HCT116 (cell line): ENCODE measurements at regions not wholly inside any gene's neighbourhood (a gene's known extent, or its start where the extent isn't known, plus 50 kb on each side); places are given as distances from the start of the nearest gene placed in this dataset.

Experiments used
- ATAC-seq: fragments of 200-7000 bp; cut with Tn5 transposase; 2 replicates; pipeline ENCODE4 v1.9.1; 2020; ENCODE audit warnings: mild to moderate bottlenecking, moderate library complexity
- BruUV-seq: library from RNA; stranded (reverse); fragments of 400-500 nt; replicated peaks from 2 replicates; lab custom pipeline; 2021; lab: Mats Ljungman, UMichigan
- CTCF ChIA-PET: fragments of 300-600 bp; sonication (Branson Sonifier 250); formaldehyde crosslinking; loops from one replicate; lab custom pipeline; 2021; ENCODE audit warnings: antibody characterized with exemption; lab: Charles Lee
- POLR2A ChIA-PET: fragments of 300-600, 350-600 bp; sonication (Branson Sonifier 250); formaldehyde crosslinking; loops from one replicate; lab custom pipeline; 2021; ENCODE audit warnings: antibody characterized with exemption; lab: Charles Lee
- RAD21 ChIA-PET, 2 experiments: fragments of 300-600 bp; sonication (Branson Sonifier 250); formaldehyde crosslinking; loops; one replicate each; lab custom pipeline; 2023; ENCODE audit warnings: low total read pairs in 2 of 2; ENCODE audit not compliant: uncharacterized antibody in 2 of 2, unreplicated experiment in 2 of 2, low non-redundant PET in 1 of 2; lab: Charles Lee
- DNase-seq: peaks from one replicate; pipeline ENCODE4 v3.0.0-alpha.2; 2010; ENCODE audit warnings: low read depth, low spot score
- H2AFZ ChIP-seq: fragments of 200-600 bp; shearing (Covaris generic), sonication (generic); 2 replicates; pipeline ENCODE4 v1.6.1; 2017; ENCODE audit warnings: low read depth, mixed run types, mixed read lengths, antibody characterized with exemption, low read length; ENCODE audit not compliant: poor library complexity, severe bottlenecking
- H3K27ac ChIP-seq: 2 replicates; pipeline ENCODE4 v1.5.1; 2012; ENCODE audit warnings: low read depth, low read length
- H3K27me3 ChIP-seq: fragments of 200-600 bp; sonication (generic); 2 replicates; pipeline ENCODE4 v1.6.1; 2016; ENCODE audit warnings: mixed run types, low read length, mixed read lengths; ENCODE audit not compliant: insufficient read depth
- H3K36me3 ChIP-seq, 2 experiments: fragments of 200-500 bp in 1 of 2; fragments of 200-600 bp in 1 of 2; sonication (Bioruptor generic) in 1 of 2; sonication (generic) in 1 of 2; 2 replicates each; pipeline versions ENCODE4 v1.5.1 to v1.6.1; 2014 to 2016; ENCODE audit warnings: low read length in 2 of 2, inconsistent platforms in 1 of 2, mixed read lengths in 1 of 2, mixed run types in 1 of 2; ENCODE audit not compliant: insufficient read depth in 2 of 2, control insufficient read depth in 1 of 2
- H3K4me1 ChIP-seq, 2 experiments: fragments of 200-600 bp in 1 of 2; sonication (generic) in 1 of 2; 2 replicates each; pipeline versions ENCODE4 v1.5.1 to v1.6.1; 2012 to 2017; ENCODE audit warnings: low read length in 2 of 2, inconsistent platforms in 1 of 2, mild to moderate bottlenecking in 1 of 2, mixed read lengths in 1 of 2, mixed run types in 1 of 2, moderate library complexity in 1 of 2; ENCODE audit not compliant: insufficient read depth in 2 of 2, control insufficient read depth in 1 of 2
- H3K4me2 ChIP-seq: fragments of 200-600 bp; sonication (generic); 2 replicates; pipeline ENCODE4 v1.6.1; 2017; ENCODE audit warnings: mixed run types, low read length, mixed read lengths
- H3K4me3 ChIP-seq, 2 experiments: fragments of 200-600 bp in 1 of 2; sonication (generic) in 1 of 2; replicated peaks in 1 of 2; 2 replicates each; pipeline ENCODE4 v1.5.1; 2011 to 2016; ENCODE audit warnings: low read length in 2 of 2, control low read depth in 1 of 2, low read depth in 1 of 2, mild to moderate bottlenecking in 1 of 2, mixed read lengths in 1 of 2, mixed run types in 1 of 2
- H3K79me2 ChIP-seq: fragments of 200-600 bp; sonication (generic); 2 replicates; pipeline ENCODE4 v1.6.1; 2017; ENCODE audit warnings: mild to moderate bottlenecking, mixed run types, low read length, moderate library complexity, mixed read lengths; ENCODE audit not compliant: insufficient read depth
- H3K9ac ChIP-seq: fragments of 200-600 bp; sonication (generic); 2 replicates; pipeline ENCODE4 v1.6.1; 2016; ENCODE audit warnings: low read length, mixed read lengths
- H3K9me2 ChIP-seq: fragments of 200-600 bp; sonication (generic), shearing (Covaris generic); 2 replicates; pipeline ENCODE4 v1.6.1; 2017; ENCODE audit warnings: mixed run types, mild to moderate bottlenecking, moderate library complexity; ENCODE audit not compliant: insufficient read depth
- H3K9me3 ChIP-seq, 2 experiments: fragments of 200-500 bp in 1 of 2; fragments of 200-600 bp in 1 of 2; sonication (Bioruptor generic) in 1 of 2; sonication (generic) in 1 of 2; 2 replicates each; pipeline ENCODE4 v1.6.1; 2014 to 2017; ENCODE audit warnings: low read length in 2 of 2, mixed read lengths in 2 of 2, inconsistent platforms in 1 of 2, low read depth in 1 of 2, mild to moderate bottlenecking in 1 of 2, mixed run types in 1 of 2, moderate library complexity in 1 of 2; ENCODE audit not compliant: control insufficient read depth in 1 of 2, insufficient read depth in 1 of 2
- H4K20me1 ChIP-seq: fragments of 200-600 bp; sonication (generic), shearing (Covaris generic); 2 replicates; pipeline ENCODE4 v1.6.1; 2017; ENCODE audit warnings: mixed run types, mild to moderate bottlenecking, moderate library complexity; ENCODE audit not compliant: insufficient read depth
- CEBPB ChIP-seq: IDR thresholded peaks from 2 replicates; pipeline ENCODE4 v1.6.1; 2012; ENCODE audit warnings: low read depth
- EZH2phosphoT487 ChIP-seq: fragments of 200-600 bp; IDR thresholded peaks from 2 replicates; pipeline ENCODE4 v1.6.1; 2018; ENCODE audit warnings: antibody characterized with exemption, borderline replicate concordance
- JUND ChIP-seq: IDR thresholded peaks from 2 replicates; pipeline ENCODE4 v1.6.1; 2012
- POLR2A ChIP-seq: IDR thresholded peaks from 2 replicates; pipeline ENCODE4 v1.7.0; 2011; ENCODE audit warnings: borderline replicate concordance; ENCODE audit not compliant: insufficient read depth, insufficient read length; ENCODE audit errors: extremely low read depth
- RAD21 ChIP-seq: IDR thresholded peaks from 2 replicates; pipeline ENCODE4 v1.6.1; 2012; ENCODE audit warnings: low read depth, mild to moderate bottlenecking
- SP1 ChIP-seq: IDR thresholded peaks from 2 replicates; pipeline ENCODE4 v1.6.1; 2012; ENCODE audit warnings: low read depth
- TCF7L2 ChIP-seq: IDR thresholded peaks from 2 replicates; pipeline ENCODE4 v1.7.0; 2011; ENCODE audit warnings: borderline replicate concordance, inconsistent platforms; ENCODE audit not compliant: insufficient read depth, insufficient read length; ENCODE audit errors: extremely low read depth
- ZFX ChIP-seq: fragments of 450-650 bp; IDR thresholded peaks from 2 replicates; pipeline ENCODE4 v1.6.1; 2017
- ZNF274 ChIP-seq: fragments of 200-500 bp; sonication (Bioruptor generic); IDR thresholded peaks from 2 replicates; pipeline ENCODE4 v1.6.1; 2014; ENCODE audit warnings: mild to moderate bottlenecking, low read depth, low read length, inconsistent platforms
- intact Hi-C: fragments of 100-400 bp; cut with micrococcal nuclease; formaldehyde crosslinking; loops from 2 replicates; pipeline ENCODE4 v1.10.0; 2022

DNA sequence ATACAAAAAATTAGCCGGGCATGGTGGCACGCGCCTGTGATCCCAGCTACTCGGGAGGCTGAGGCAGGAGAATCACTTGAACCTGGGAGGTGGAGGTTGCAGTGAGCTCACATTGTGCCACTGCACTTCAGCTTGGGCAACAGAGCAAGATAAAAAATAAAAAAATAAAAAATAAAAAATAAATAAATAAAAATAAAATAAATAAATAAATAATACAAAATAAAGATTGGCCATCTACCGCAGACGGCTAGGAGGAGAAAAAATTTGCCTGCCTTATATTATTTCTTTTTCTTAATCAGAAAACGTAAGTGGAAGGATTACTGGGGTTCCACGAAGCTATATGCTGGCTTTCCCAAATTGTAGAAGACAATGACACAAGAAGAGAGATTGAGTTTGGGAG is 229.7 kb downstream of the EPHA4 start:
- Histone ChIP-seq H3K9me2 (no peaks in the 10 kb centered on the region), H3K4me2 (no peak overlapping the region), H3K27me3 (0 out of 2 replicates have a peak, but pooled peaks cover 10% of the 10 kb centered on the region), H3K27ac (no peak overlapping the region), H3K9me3 (no peaks in the 10 kb centered on the region), H2AFZ (no peak overlapping the region), H3K79me2 (no peaks in the 10 kb centered on the region), H4K20me1 (no peaks in the 10 kb centered on the region), H3K36me3 (no peaks in the 10 kb centered on the region), H3K4me3 (no peak overlapping the region), H3K9ac (no peak overlapping the region), H3K4me1 (no peaks in the 10 kb centered on the region)
- TF ChIP-seq SP1 = no peak
- no peak for TF ChIP-seq CEBPB
- TF ChIP-seq RAD21 = no peak
- TF ChIP-seq ZNF274 = no peak
- no TSS peak for BruUV-seq
- ChIA-PET RAD21 (no interaction called here), CTCF (no interaction called here), POLR2A (no interaction called here)
- DNase-seq = no peak
- intact Hi-C loops = no loop called here
- ATAC-seq = no peak

DNA sequence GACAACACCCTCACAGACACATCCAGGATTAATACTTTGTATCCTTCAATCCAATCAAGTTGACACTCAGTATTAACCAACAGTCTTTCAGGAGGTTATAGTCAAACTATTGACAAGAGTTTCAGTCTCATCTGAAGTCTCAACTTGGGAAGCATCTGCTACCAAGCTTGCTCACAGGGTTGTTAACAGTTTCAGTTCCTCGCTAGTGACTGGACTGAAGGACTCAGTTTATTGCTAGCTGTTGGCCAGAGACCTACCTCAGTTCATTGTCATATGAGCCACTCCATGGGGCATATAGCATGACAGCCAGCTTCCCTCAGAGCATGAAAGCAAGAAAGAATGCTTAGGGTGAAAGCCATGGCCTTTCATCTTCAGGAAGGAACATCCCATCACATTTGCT is 228.6 kb downstream of the EPHA4 start:
- H3K4me2 ChIP-seq = no peak overlapping the region
- no peaks in the 10 kb centered on the region for H3K9me2 ChIP-seq
- intact Hi-C loops = no loop called here
- H2AFZ ChIP-seq = no peak overlapping the region
- H3K4me1 ChIP-seq = no peaks in the 10 kb centered on the region
- DNase-seq = no peak
- no peaks in the 10 kb centered on the region for H3K9me3 ChIP-seq
- no peaks in the 10 kb centered on the region for H3K36me3 ChIP-seq
- CTCF ChIA-PET = no interaction called here
- TF ChIP-seq TCF7L2 (no peak), JUND (no peak), POLR2A (no peak), CEBPB (no peak), RAD21 (no peak), ZFX (no peak), EZH2phosphoT487 (no peak)
- TF ChIP-seq, all 23 proteins: peak for 0
- no TSS peak for BruUV-seq
- ATAC-seq = no peak
- Histone ChIP-seq H3K9ac (no peak overlapping the region), H3K27me3 (0 out of 2 replicates have a peak, but pooled peaks cover 10% of the 10 kb centered on the region), H4K20me1 (no peaks in the 10 kb centered on the region), H3K4me3 (no peak overlapping the region), H3K79me2 (no peaks in the 10 kb centered on the region), H3K27ac (no peak overlapping the region)
- ChIA-PET POLR2A (no interaction called here), RAD21 (no interaction called here)
